GM12891 (cell line): ENCODE measurements at regions not wholly inside any gene's neighbourhood (a gene's known extent, or its start where the extent isn't known, plus 50 kb on each side); places are given as distances from the start of the nearest gene placed in this dataset.

Experiments
- PAX5 ChIP-seq: IDR thresholded peaks from 2 replicates; pipeline ENCODE4 v1.6.1; 2011; ENCODE audit warnings: low read length, moderate library complexity, mild to moderate bottlenecking; ENCODE audit not compliant: insufficient read depth, severe bottlenecking
- POLR2A ChIP-seq: IDR thresholded peaks from 2 replicates; pipeline ENCODE4 v1.6.1; 2011; ENCODE audit warnings: low read depth, low read length, control low read depth
- POLR2AphosphoS5 ChIP-seq: IDR thresholded peaks from 2 replicates; pipeline ENCODE4 v1.6.1; 2011; ENCODE audit warnings: low read depth, low read length, control low read depth
- POU2F2 ChIP-seq: IDR thresholded peaks from 2 replicates; pipeline ENCODE4 v1.6.1; 2011; ENCODE audit warnings: low read depth, mild to moderate bottlenecking, control low read depth, low read length, moderate library complexity
- SPI1 ChIP-seq: IDR thresholded peaks from 2 replicates; pipeline ENCODE4 v1.6.1; 2011; ENCODE audit warnings: low read depth, low read length, control low read depth
- TAF1 ChIP-seq: IDR thresholded peaks from 2 replicates; pipeline ENCODE4 v1.6.1; 2011; ENCODE audit warnings: low read depth, low read length, control low read depth

DNA sequence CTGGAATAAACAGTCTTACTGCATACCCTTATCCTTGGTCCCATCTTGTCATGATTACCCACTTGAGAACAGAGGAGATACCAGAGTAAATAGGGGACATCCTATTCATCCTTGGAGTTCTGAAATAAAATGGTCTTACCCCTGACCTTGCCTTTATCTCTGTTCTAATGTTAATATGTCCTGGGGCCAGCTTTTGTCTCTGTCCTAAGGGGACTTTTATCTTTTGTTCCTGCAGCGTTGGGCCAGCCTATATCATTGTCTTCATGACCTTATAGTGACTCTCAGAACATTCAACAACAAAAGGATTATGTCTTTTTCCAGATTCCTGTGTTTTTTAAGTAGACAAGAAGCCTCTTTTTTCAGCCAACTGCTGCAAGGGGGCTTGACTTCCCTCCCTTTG is 1057.5 kb downstream of the LRFN5 start:
- TF ChIP-seq POLR2A (no peak), TAF1 (no peak), POLR2AphosphoS5 (no peak), POU2F2 (no peak), PAX5 (no peak), SPI1 (no peak)
